ENCODE measurements at regions not wholly inside any gene's neighbourhood (a gene's known extent, or its start where the extent isn't known, plus 50 kb on each side); places are given as distances from the start of the nearest gene placed in this dataset.

- no peaks in the 10 kb centered on the region for H4K20me1 ChIP-seq (ENCODE audit: insufficient read depth, low read length)
- no peak overlapping the region for H3K4me2 ChIP-seq (replicated peaks; ENCODE audit: extremely low read depth, low read length, poor library complexity, severe bottlenecking)
- Mint-ChIP-seq H3K27ac (no peak overlapping the region), H3K4me3 (no peak overlapping the region), H3K9me3 (peaks cover 0 to 2% (median 0%) of the 10 kb centered on the region in 7 donors), H3K36me3 (no peaks in the 10 kb centered on the region), H3K27me3 (ENCODE audit: low read depth in 3 of 3) (no peaks in the 10 kb centered on the region), H3K4me1 (no peaks in the 10 kb centered on the region)
- no peaks in the 10 kb centered on the region for H3K4me1 ChIP-seq (ENCODE audit: control insufficient read depth in 1 of 2, insufficient read depth in 2 of 2, low read length in 2 of 2)
- intact Hi-C loops (cut with micrococcal nuclease), result no loop called here
- peaks cover 0 to 6% of the 10 kb centered on the region in 2 donors for H3K9me3 ChIP-seq (replicated peaks in 1 of 2; ENCODE audit: control insufficient read depth in 1 of 2, insufficient read depth in 1 of 2, low read length in 2 of 2)
- no peak overlapping the region for H2AFZ ChIP-seq (ENCODE audit: insufficient read depth, low read depth, low read length, poor library complexity, severe bottlenecking)
- no peak overlapping the region for H3K9ac ChIP-seq (ENCODE audit: insufficient read depth, low read length, poor library complexity, severe bottlenecking)
- no peak for TF ChIP-seq CTCF (IDR thresholded peaks at IDR 0.05)
- no peaks in the 10 kb centered on the region for H3K79me2 ChIP-seq (ENCODE audit: insufficient read depth, low read length)
- H3K27ac ChIP-seq (ENCODE audit: low read depth in 1 of 2, low read length in 2 of 2), result no peak overlapping the region
- no peaks in the 10 kb centered on the region for H3K36me3 ChIP-seq (replicated peaks in 1 of 2; ENCODE audit: control insufficient read depth in 1 of 2, insufficient read depth in 2 of 2, low read length in 2 of 2)
- no peak for DNase-seq
- WGBS (ENCODE audit: insufficient coverage), result 100% methylated on average over 1 of the region's 1 CpG
- no peak overlapping the region for H3K4me3 ChIP-seq (replicated peaks in 1 of 3; ENCODE audit: low read depth in 2 of 3, low read length in 3 of 3)
- H3K27me3 ChIP-seq (ENCODE audit: control insufficient read depth in 2 of 2, insufficient read depth in 2 of 2, low read length in 2 of 2), result no peaks in the 10 kb centered on the region
These were observed 377.8 kb downstream of the CHSY3 start for GRCh38 chr5:130282049-130282448.

GRCh38 chr5:130280528-130281217 is 376.4 kb downstream of the CHSY3 start:
- Histone ChIP-seq H3K4me2 (replicated peaks; ENCODE audit: extremely low read depth, low read length, poor library complexity, severe bottlenecking) (no peak overlapping the region), H3K4me1 (ENCODE audit: control insufficient read depth in 1 of 2, insufficient read depth in 2 of 2, low read length in 2 of 2) (no peaks in the 10 kb centered on the region), H3K27me3 (ENCODE audit: control insufficient read depth in 2 of 2, insufficient read depth in 2 of 2, low read length in 2 of 2) (no peaks in the 10 kb centered on the region), H3K36me3 (replicated peaks in 1 of 2; ENCODE audit: control insufficient read depth in 1 of 2, insufficient read depth in 2 of 2, low read length in 2 of 2) (no peaks in the 10 kb centered on the region), H4K20me1 (ENCODE audit: insufficient read depth, low read length) (no peaks in the 10 kb centered on the region), H3K9me3 (replicated peaks in 1 of 2; ENCODE audit: control insufficient read depth in 1 of 2, insufficient read depth in 1 of 2, low read length in 2 of 2) (peaks cover 0 to 8% of the 10 kb centered on the region in 2 donors), H3K79me2 (ENCODE audit: insufficient read depth, low read length) (no peaks in the 10 kb centered on the region), H3K27ac (ENCODE audit: low read depth in 1 of 2, low read length in 2 of 2) (no peak overlapping the region), H2AFZ (ENCODE audit: insufficient read depth, low read depth, low read length, poor library complexity, severe bottlenecking) (no peak overlapping the region), H3K4me3 (replicated peaks in 1 of 3; ENCODE audit: low read depth in 2 of 3, low read length in 3 of 3) (no peak overlapping the region), H3K9ac (ENCODE audit: insufficient read depth, low read length, poor library complexity, severe bottlenecking) (no peak overlapping the region)
- Mint-ChIP-seq H3K36me3 (no peaks in the 10 kb centered on the region), H3K27me3 (ENCODE audit: low read depth in 3 of 3) (no peaks in the 10 kb centered on the region), H3K4me3 (no peak overlapping the region), H3K9me3 (peaks cover 0 to 4% (median 0%) of the 10 kb centered on the region in 7 donors), H3K27ac (no peak overlapping the region), H3K4me1 (no peaks in the 10 kb centered on the region)
- TF ChIP-seq CTCF (IDR thresholded peaks at IDR 0.05), result no peak
- WGBS (ENCODE audit: insufficient coverage), result 53% methylated on average over 4 of the region's 8 CpGs
- intact Hi-C loops (cut with micrococcal nuclease), result no loop called here
- DNase-seq, result no peak
